IMR-90 (cell line): ENCODE measurements at regions not wholly inside any gene's neighbourhood (a gene's known extent, or its start where the extent isn't known, plus 50 kb on each side); places are given as distances from the start of the nearest gene placed in this dataset.

ENCODE experiments used
- ATAC-seq: fragments of 200-7000 bp; cut with Tn5 transposase; 2 replicates; pipeline ENCODE4 v1.9.1; 2020; ENCODE audit warnings: low read depth, mild to moderate bottlenecking, moderate library complexity
- BruUV-seq: library from RNA; stranded (reverse); fragments of 400-500 nt; replicated peaks from 2 replicates; lab custom pipeline; 2021; lab: Mats Ljungman, UMichigan
- CTCF ChIA-PET: fragments of 300-600 bp; formaldehyde crosslinking; extraction: SDS; loops from one replicate; lab custom pipeline; 2021; ENCODE audit warnings: antibody characterized with exemption; lab: Yijun Ruan, JAX
- POLR2A ChIA-PET: fragments of 300-600 bp; sonication (Branson Sonifier 250); formaldehyde crosslinking; loops from one replicate; lab custom pipeline; 2022; ENCODE audit warnings: antibody characterized with exemption; ENCODE audit not compliant: unreplicated experiment; lab: Charles Lee
- DNase-seq: peaks from one replicate; pipeline ENCODE4 v3.0.0; 2013
- H2AFZ ChIP-seq: replicated peaks from 2 replicates; pipeline ENCODE3; 2013; ENCODE audit warnings: low read length, mild to moderate bottlenecking; ENCODE audit not compliant: poor library complexity
- H2AK5ac ChIP-seq: 2 replicates; pipeline ENCODE4 v1.6.1; 2013; ENCODE audit warnings: low read depth, low read length, inconsistent platforms
- H2AK9ac ChIP-seq: replicated peaks from 2 replicates; pipeline ENCODE3; 2013; ENCODE audit warnings: mild to moderate bottlenecking, low read depth, low read length, moderate library complexity; ENCODE audit not compliant: poor library complexity
- H2BK120ac ChIP-seq: 2 replicates; pipeline ENCODE4 v1.6.1; 2013; ENCODE audit warnings: low read depth, low read length, inconsistent platforms
- H2BK15ac ChIP-seq: 3 replicates; pipeline ENCODE4 v1.6.1; 2013; ENCODE audit warnings: low read depth, low read length, inconsistent platforms
- H2BK20ac ChIP-seq: 2 replicates; pipeline ENCODE4 v1.6.1; 2013; ENCODE audit warnings: low read depth, mild to moderate bottlenecking, inconsistent platforms, low read length, moderate library complexity
- H2BK5ac ChIP-seq: 2 replicates; pipeline ENCODE4 v1.6.1; 2013; ENCODE audit warnings: mild to moderate bottlenecking, low read depth, low read length, inconsistent platforms; ENCODE audit not compliant: poor library complexity, severe bottlenecking
- H3K14ac ChIP-seq: replicated peaks from 2 replicates; pipeline ENCODE4 v1.6.1; 2013; ENCODE audit warnings: low read depth, low read length, inconsistent platforms
- H3K18ac ChIP-seq: 2 replicates; pipeline ENCODE4 v1.6.1; 2013; ENCODE audit warnings: low read depth, low read length, control low read depth
- H3K23ac ChIP-seq: 2 replicates; pipeline ENCODE4 v1.6.1; 2013; ENCODE audit warnings: low read depth, low read length, inconsistent platforms
- H3K27ac ChIP-seq: 2 replicates; pipeline ENCODE4 v1.5.1; 2013; ENCODE audit warnings: mild to moderate bottlenecking, control low read depth, low read length; ENCODE audit not compliant: insufficient read depth
- H3K27me3 ChIP-seq: 2 replicates; pipeline ENCODE4 v1.6.1; 2013; ENCODE audit warnings: low read length; ENCODE audit not compliant: control insufficient read depth, insufficient read depth
- H3K36me3 ChIP-seq: 2 replicates; pipeline ENCODE4 v1.6.1; 2013; ENCODE audit warnings: low read length, mixed read lengths; ENCODE audit not compliant: control insufficient read depth, insufficient read depth
- H3K4ac ChIP-seq: 2 replicates; pipeline ENCODE4 v1.6.1; 2013; ENCODE audit warnings: low read depth, low read length, inconsistent platforms
- H3K4me1 ChIP-seq: 2 replicates; pipeline ENCODE4 v1.6.1; 2013; ENCODE audit warnings: low read length, mixed read lengths; ENCODE audit not compliant: control insufficient read depth, insufficient read depth
- H3K4me2 ChIP-seq: 2 replicates; pipeline ENCODE4 v1.6.1; 2013; ENCODE audit warnings: low read depth, mild to moderate bottlenecking, control low read depth, low read length, moderate library complexity
- H3K4me3 ChIP-seq: 2 replicates; pipeline ENCODE4 v1.5.1; 2013; ENCODE audit warnings: low read depth, mild to moderate bottlenecking, control low read depth, low read length, moderate library complexity; ENCODE audit not compliant: insufficient read depth
- H3K56ac ChIP-seq: 2 replicates; pipeline ENCODE4 v1.6.1; 2013; ENCODE audit warnings: low read length, inconsistent platforms; ENCODE audit not compliant: insufficient read depth; ENCODE audit errors: extremely low read depth
- H3K79me1 ChIP-seq, 2 experiments: 2 replicates each; pipeline ENCODE4 v1.6.1; 2013; ENCODE audit warnings: low read length in 2 of 2, inconsistent platforms in 1 of 2, low read depth in 1 of 2
- H3K9ac ChIP-seq: 2 replicates; pipeline ENCODE4 v1.6.1; 2013; ENCODE audit warnings: low read depth, low read length, control low read depth
- H3K9me1 ChIP-seq: 2 replicates; pipeline ENCODE4 v1.6.1; 2013; ENCODE audit warnings: low read length, inconsistent platforms; ENCODE audit not compliant: insufficient read depth
- H3K9me3 ChIP-seq: 2 replicates; pipeline ENCODE4 v1.6.1; 2013; ENCODE audit warnings: low read length; ENCODE audit not compliant: control insufficient read depth, insufficient read depth
- H4K20me1 ChIP-seq: 2 replicates; pipeline ENCODE4 v1.6.1; 2013; ENCODE audit warnings: low read length, inconsistent platforms; ENCODE audit not compliant: insufficient read depth
- H4K5ac ChIP-seq: 2 replicates; pipeline ENCODE4 v1.6.1; 2013; ENCODE audit warnings: mild to moderate bottlenecking, low read depth, low read length, control low read depth
- H4K8ac ChIP-seq, 2 experiments: 2 replicates each; pipeline ENCODE4 v1.6.1; 2013; ENCODE audit warnings: low read depth in 2 of 2, low read length in 2 of 2, control low read depth in 1 of 2, inconsistent platforms in 1 of 2
- H4K91ac ChIP-seq: 2 replicates; pipeline ENCODE4 v1.6.1; 2013; ENCODE audit warnings: low read depth, low read length, inconsistent platforms; ENCODE audit not compliant: insufficient read depth
- BHLHE40 ChIP-seq: fragments of 150-350 bp; IDR thresholded peaks from 2 replicates; pipeline ENCODE4 v1.6.1; 2016; ENCODE audit warnings: mild to moderate bottlenecking, low read depth, low read length
- CHD1 ChIP-seq: IDR thresholded peaks from 2 replicates; pipeline ENCODE4 v1.6.1; 2012; ENCODE audit warnings: low read depth, low read length, improper control_type of control experiment
- CTCF ChIP-seq: conservative IDR thresholded peaks from 2 replicates; pipeline ENCODE4 v1.5.1; 2012; ENCODE audit warnings: mild to moderate bottlenecking, low read depth, low read length, improper control_type of control experiment
- ELK1 ChIP-seq: fragments of 150-350 bp; IDR thresholded peaks from 2 replicates; pipeline ENCODE4 v1.6.1; 2016; ENCODE audit warnings: low read depth, mild to moderate bottlenecking, low read length, moderate library complexity, borderline replicate concordance
- FOS ChIP-seq: fragments of 150-350 bp; IDR thresholded peaks from 2 replicates; pipeline ENCODE4 v1.6.1; 2016; ENCODE audit warnings: low read depth, low read length
- MAFK ChIP-seq: IDR thresholded peaks from 2 replicates; pipeline ENCODE4 v1.6.1; 2012; ENCODE audit warnings: low read depth, low read length, improper control_type of control experiment
- MXI1 ChIP-seq: IDR thresholded peaks from 2 replicates; pipeline ENCODE4 v1.6.1; 2012; ENCODE audit warnings: low read depth, mild to moderate bottlenecking, low read length, moderate library complexity, borderline replicate concordance
- NFE2L2 ChIP-seq: fragments of 150-350 bp; IDR thresholded peaks from 2 replicates; pipeline ENCODE4 v1.6.1; 2016; ENCODE audit warnings: low read depth, mild to moderate bottlenecking, low read length
- RAD21 ChIP-seq: IDR thresholded peaks from 2 replicates; pipeline ENCODE4 v1.6.1; 2012; ENCODE audit warnings: low read length, improper control_type of control experiment
- RFX5 ChIP-seq: IDR thresholded peaks from 2 replicates; pipeline ENCODE4 v1.8.0; 2012; ENCODE audit warnings: low read depth, mild to moderate bottlenecking, low read length, moderate library complexity
- USF2 ChIP-seq: fragments of 150-350 bp; IDR thresholded peaks from 2 replicates; pipeline ENCODE4 v1.6.1; 2017; ENCODE audit warnings: mild to moderate bottlenecking, antibody characterized with exemption, low read length, low read depth
- WGBS, 2 experiments: methylation state at CpG; one replicate each; pipeline versions ENCODE4 v1.1.5 to v1.1.7; 2013; ENCODE audit warnings: missing lambda C conversion rate in 2 of 2; ENCODE audit not compliant: insufficient read length in 1 of 2; ENCODE audit errors: extremely low coverage in 2 of 2; 5-methylcytosine and 5-hydroxymethylcytosine counted together
- dilution Hi-C: fragments of 300-500 bp; cut with HindIII; formaldehyde crosslinking; loops from one replicate; pipeline ENCODE4 v1.14.3; 2018; ENCODE audit warnings: low sequenced_read_pairs; ENCODE audit not compliant: unreplicated experiment
- in situ Hi-C: fragments of 300-500 bp; cut with MboI; formaldehyde crosslinking; loops from 3 replicates; pipeline ENCODE4 v1.14.3; 2019; ENCODE audit warnings: low sequenced_read_pairs, inconsistent platforms, mixed read lengths
- intact Hi-C: fragments of 100-400 bp; cut with micrococcal nuclease; formaldehyde crosslinking; loops from 2 replicates; pipeline ENCODE4 v1.10.0; 2022

- H3K4me2 ChIP-seq = no peak overlapping the region
- H2AK9ac ChIP-seq = no peak overlapping the region
- H3K56ac ChIP-seq = no peak overlapping the region
- ATAC-seq = no peak
- WGBS, 2 experiments = no CpG with 5 or more reads among the region's 7 CpGs
- H2AFZ ChIP-seq = no peak overlapping the region
- no peak overlapping the region for H4K8ac ChIP-seq
- no peaks in the 10 kb centered on the region for H3K36me3 ChIP-seq
- H3K9me1 ChIP-seq = no peaks in the 10 kb centered on the region
- no peak overlapping the region for H4K91ac ChIP-seq
- dilution Hi-C loops = no loop called here
- intact Hi-C loops = no loop called here
- ChIA-PET CTCF (no interaction called here), POLR2A (no interaction called here)
- no peak overlapping the region for H3K18ac ChIP-seq
- H4K20me1 ChIP-seq = no peaks in the 10 kb centered on the region
- no peak overlapping the region for H2BK15ac ChIP-seq
- H3K14ac ChIP-seq = no peak overlapping the region
- no peak overlapping the region for H4K5ac ChIP-seq
- no peak overlapping the region for H2AK5ac ChIP-seq
- no peak overlapping the region for H3K23ac ChIP-seq
- H3K27me3 ChIP-seq = no peaks in the 10 kb centered on the region
- TF ChIP-seq FOS = no peak
- TF ChIP-seq CTCF = no peak
- no peak for TF ChIP-seq CHD1
- no peak for TF ChIP-seq MXI1
- TF ChIP-seq MAFK = no peak
- no peak for TF ChIP-seq RFX5
- TF ChIP-seq USF2 = no peak
- no peak for TF ChIP-seq NFE2L2
- TF ChIP-seq BHLHE40 = no peak
- no peak for TF ChIP-seq RAD21
- TF ChIP-seq ELK1 = no peak
- no peak overlapping the region for H3K27ac ChIP-seq
- H3K4me1 ChIP-seq = peaks cover 5% of the 10 kb centered on the region; the same call in 1 of the 2 replicates
- no peak overlapping the region for H2BK120ac ChIP-seq
- no peak overlapping the region for H3K4me3 ChIP-seq
- no peaks in the 10 kb centered on the region for H3K79me1 ChIP-seq
- H3K9ac ChIP-seq = no peak overlapping the region
- in situ Hi-C loops = loop anchor here (25.0 kb wide), 1 partner anchor 897 kb away; no protein-coding TSS in a partner anchor
- H3K9me3 ChIP-seq = peaks cover 2% of the 10 kb centered on the region; the same call in 1 of the 2 replicates
- no peak overlapping the region for H3K4ac ChIP-seq
- no peak overlapping the region for H2BK5ac ChIP-seq
- no TSS peak for BruUV-seq
- no peak overlapping the region for H2BK20ac ChIP-seq
- DNase-seq = no peak
Measured at GRCh38 chr2:228690681-228691080, 509.2 kb upstream of the SPHKAP start.
